ENCODE measurements at regions not wholly inside any gene's neighbourhood (a gene's known extent, or its start where the extent isn't known, plus 50 kb on each side); places are given as distances from the start of the nearest gene placed in this dataset.

DNA sequence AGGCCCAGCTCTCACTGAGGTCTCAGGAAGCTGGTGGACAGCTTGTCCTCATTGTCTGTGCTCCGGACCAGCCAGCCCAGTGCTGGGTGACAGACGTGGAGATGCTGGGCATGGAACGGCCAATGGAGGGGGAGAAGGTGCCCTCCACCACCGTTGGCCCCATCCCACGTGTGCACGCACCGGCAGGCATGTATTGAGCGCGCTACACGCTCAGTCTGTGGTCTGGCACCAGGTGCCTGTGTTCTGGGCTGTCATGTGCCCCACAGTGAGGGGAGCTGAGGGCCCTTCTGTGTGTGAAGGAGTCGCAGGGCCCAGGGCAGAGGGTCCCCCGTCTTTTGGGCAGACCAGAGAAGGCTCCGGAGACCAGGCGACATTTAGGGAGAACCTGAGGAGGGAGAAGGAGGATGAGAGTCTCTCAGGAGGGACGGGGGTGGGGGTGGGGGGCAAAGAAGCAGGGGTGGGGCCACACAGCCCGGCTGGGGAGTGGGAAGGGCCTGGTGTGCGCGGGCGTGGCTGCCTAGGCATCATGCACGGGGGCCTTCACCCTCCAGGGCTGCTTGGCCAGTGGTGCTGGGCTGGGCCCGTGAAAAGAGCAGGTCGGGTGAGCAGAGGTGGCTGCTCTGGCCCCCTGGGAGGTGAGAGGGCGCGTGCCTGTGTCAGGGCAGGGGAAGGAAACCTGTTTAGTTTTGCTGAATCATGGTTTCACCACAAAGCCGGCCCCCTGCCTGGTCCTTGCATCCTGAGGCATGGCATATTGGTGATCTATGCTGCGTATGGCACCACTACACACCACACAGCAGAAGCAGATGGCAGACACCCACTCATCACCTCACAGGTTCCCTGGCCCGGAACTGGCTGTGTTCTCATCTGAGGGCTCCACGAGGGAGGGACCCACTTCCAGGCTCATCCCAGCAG lies 86.7 kb upstream of the TTC34 start:
- no peak for DNase-seq (ENCODE audit: low spot score)

DNA sequence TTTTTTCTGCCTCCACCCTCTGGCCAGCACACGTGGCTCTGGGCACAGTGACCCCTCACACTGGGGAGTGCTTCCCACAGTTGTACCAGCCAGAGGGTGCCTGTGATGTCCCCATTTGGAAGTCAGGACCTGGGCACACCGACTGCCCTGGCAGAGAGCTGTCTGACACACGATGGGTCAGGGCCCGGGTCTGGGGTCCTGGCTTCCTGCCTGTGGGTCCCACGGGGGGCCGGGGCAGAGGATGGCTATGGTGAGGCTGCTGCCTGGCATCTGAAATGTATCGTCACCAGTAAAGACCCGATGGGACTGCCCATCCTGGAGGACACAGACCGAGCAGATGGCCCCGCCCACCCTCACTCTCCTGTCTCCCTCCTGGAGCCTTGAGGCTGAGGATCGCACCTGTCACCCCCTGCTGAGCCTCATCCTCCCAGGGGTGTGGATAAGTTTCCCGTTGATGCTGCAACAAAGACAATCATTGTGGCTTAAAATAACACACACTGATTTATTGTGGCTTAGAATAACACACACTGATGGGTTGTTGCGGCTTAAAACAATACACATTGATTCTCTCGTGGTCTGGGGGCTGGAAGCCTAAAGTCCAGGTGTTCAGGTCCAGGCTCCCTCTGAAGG lies 88.8 kb upstream of the TTC34 start:
- no peak for DNase-seq (ENCODE audit: low spot score)

DNA sequence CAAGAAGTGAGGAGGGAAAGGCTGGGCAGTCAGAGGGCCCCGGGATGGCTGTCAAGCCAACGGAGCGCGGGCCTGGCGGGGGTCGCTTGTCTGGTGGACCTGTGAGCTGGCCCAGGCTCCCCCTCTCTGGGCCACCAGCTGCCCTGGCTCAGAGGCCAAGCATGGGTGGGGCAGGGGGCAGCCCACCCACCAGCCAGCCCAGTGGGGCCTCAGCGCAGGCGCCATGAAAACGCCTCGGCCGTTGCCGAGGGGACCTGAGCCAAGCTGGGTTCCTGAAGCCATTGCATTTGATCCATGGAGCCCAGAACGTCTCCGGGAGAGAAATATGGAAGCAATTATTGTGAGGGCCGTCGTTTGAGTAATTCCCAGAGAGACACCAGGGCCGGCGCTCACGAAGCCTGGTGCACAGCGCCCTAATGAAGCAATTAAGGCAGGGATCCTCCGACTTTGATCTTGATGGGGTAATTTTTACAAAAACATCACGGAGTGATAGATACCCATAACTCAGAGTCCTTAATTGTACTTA lies 90.5 kb upstream of the TTC34 start:
- no peak for DNase-seq (ENCODE audit: low spot score)

DNA sequence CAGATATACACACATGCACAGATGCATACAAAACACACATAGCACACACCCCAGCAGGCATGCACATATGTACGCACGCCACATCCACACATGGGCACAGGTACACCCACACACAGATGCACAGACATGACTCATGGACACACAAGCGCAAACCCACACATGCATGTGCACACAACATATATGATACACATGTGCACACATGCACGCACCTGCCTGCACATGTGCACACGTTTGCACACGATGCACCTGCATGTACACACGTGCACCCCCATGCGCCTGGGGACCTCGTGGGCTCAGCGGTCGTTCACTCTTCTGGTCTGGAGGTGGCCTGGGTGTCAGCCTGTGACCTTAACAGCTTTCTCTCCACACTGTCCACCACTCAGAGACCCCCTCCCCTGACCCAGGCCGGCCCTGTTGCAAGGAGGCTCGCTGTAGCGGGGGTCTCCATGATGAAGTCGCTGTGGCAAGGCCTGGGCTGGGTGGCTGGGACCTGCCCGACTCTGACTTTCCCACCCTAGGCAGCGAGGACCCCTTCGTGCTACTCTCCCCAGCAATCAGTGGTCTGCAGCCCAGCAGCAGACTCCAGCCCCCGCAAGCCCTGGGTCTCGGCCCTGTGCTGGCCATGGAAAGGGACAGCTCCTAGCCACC lies 92.1 kb upstream of the TTC34 start:
- no peak for DNase-seq (ENCODE audit: low spot score)

DNA sequence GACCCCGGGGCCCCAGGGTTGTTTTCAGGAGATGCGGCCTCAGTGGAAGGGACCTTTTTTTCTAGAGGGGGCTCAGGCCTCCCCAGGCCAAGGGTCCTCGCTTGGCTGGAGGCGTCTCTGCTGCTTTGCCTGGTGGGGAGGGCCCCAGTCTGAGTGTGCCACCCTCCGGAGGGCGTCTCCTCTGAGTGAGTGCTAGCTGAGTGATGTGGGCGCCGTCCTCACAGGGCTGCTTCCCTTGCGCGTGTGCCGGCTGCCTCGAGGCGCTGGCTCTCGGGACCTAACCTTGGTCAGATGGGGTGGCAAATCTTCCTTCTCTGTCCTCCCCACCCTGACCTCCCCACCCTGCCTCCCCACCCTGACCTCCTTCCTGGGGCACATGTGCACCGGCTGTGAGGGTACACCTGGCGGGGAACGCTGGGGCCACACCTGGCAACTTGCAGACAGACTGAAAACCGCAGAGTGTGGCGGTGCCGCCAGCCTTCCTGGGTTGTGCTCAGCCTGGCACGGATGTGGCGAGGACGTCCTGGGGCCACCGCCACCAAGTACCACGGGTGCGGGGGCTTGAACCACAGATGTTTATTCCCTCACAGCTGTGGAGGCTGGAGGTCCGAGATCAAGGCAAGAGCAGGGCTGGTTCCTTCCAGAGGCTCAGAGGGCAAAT lies 93.0 kb upstream of the TTC34 start:
- peak; percentile 27 for DNase-seq (ENCODE audit: low spot score)

DNA sequence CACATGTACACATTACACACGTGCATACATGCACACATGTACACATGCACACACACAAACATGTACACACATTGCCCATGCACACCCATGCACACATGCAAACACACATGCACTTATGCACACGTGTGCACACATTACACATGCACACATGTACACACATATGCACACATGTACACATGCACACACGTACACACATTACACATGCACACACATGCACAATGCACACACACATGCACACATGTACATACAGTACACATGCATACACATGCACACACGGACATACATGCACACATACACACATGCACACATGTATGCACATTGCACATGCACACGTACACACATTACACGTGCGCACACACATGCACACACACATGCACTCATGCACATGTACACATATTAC lies 95.3 kb upstream of the TTC34 start:
- no peak for DNase-seq (ENCODE audit: low spot score)

DNA sequence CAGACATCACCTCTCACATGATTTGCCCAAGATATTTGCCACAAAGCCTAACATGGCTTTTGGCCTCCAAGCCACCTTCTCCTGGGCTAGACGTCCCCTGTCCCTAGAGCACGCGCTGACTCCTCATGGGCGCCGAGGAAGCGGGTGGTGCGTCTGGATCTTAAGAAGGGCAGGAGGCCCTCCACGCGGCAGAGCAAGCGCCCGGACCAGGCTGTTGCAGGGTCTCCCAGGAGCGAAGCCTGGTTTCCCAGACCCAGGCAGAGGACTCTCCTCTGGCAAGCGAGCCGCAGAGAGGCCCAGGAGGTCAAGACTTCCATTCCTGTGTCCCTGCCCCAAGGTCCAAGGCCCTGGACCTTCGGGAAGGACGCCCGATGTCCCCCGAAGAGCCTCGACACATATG lies 101.7 kb upstream of the TTC34 start:
- DNase-seq (ENCODE audit: low spot score), result no peak

DNA sequence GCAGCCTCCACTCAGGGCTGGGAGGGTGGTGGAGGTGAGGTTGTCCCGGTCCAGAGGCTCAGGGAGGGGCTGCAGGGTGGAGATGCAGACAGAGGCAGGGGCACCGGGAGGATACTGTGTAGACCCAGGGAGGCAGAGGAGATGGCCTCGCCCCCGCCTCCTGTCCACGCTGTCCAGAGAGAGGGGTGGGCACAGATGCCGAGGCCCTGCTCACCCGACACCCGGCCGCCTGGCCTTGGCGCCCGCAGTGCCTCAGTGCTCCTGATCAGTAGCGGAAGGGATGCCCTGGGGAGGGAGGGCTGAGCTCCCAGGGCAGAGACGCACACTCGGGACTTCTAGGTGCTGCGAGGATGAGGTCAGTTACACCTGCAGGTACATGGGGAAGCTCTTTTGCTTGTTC lies 102.7 kb upstream of the TTC34 start:
- no peak for DNase-seq (ENCODE audit: low spot score)

DNA sequence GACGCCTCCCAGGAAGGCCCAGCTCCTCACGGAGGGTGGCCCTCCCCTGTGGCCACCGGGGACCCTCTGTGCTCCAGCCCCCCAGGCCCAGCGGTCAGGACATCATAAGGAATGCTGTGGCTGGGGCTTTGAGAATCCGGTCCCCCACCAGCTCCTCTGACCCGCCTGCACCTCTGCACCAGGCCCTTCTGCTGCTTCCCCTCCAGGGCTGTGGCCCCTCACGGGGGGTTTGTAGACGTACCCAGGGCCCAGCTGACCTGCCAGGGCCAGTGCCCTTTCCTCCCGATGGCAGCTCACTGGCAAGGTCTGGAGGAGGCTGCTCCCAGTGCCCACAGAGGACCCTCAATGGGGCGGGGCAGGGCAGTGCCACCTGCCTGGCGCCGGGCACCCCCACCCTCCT lies 103.9 kb upstream of the TTC34 start:
- DNase-seq (ENCODE audit: low spot score), result no peak

DNA sequence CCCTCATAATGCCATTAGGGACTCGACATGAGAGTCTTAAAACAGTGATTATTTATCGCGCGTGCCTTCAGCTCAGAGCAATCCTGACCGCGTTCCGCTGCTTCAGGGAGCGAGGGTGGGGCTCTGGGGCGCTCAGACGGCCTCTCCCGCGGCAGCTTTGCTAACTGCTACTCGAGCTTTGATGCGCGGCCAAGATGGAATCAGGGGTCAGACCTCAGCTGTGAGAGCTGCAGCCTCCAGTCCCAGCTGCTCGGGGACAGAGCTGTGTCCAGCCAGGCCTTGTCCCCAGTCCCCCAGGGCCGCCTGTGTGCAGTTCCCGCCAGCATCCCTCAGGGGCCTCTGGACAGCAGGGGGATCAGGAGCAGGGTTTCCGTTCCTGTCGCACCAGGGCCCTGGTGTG lies 104.6 kb upstream of the TTC34 start:
- DNase-seq (ENCODE audit: low spot score), result no peak

DNA sequence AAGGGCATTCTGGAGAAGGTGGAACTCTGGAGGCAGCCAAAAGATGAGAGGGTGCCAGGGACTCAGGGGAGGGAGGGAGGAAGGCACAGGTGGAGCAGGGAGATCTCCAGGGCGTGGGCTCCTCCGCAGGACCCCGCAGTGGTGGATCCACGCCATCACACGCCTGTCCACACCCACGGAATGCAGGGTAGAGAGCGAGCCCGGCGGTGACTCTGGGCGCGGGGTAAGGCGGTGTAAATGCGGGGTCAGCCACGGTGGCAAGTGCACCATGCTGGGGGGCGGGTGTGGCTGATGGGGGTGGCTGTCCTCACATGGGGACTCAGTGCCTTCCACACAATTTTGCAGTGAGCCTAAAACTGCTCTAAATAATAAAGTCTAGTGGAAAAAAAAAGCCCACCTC lies 105.1 kb upstream of the TTC34 start:
- DNase-seq (ENCODE audit: low spot score), result no peak

DNA sequence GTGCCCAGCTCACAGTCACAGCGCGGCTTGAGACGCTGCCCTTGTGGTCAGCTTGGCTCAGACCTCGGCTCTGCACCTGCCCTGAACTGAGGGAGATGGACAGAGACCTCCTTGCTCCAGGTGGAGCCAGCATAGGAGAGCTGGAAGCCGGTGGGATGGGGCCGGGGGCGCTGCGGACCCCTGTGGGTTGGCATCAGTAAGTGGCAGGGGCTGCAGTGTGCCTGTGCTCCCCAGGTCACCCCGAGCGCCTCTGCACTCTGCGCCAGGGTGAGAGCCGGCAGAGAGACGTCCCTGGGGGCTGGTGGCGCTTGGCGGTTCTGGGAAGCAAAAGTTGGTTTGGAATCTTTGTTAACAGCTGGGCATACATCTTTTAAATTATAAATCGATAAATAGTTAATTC lies 105.6 kb upstream of the TTC34 start:
- DNase-seq (ENCODE audit: low spot score), result no peak

DNA sequence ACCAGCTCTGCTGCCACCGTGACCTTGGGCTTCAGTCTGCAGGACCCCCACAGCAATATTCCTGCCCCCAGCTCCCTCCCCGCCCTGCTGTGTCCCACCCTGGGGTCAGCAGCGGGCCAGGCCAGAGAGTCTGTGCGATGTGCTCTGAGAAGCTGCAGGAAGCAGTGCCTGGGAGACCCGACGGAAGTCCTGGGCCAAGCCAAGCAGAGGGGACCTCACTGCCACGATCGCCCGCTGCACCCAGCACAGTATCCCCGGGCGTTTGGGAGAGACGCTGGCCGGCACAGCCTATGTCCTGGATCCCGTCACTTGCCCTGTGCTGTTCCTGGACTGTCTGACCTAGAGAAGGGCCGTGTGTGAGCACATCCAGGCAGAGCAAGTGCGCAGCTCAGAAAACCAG lies 106.6 kb upstream of the TTC34 start:
- no peak for DNase-seq (ENCODE audit: low spot score)

DNA sequence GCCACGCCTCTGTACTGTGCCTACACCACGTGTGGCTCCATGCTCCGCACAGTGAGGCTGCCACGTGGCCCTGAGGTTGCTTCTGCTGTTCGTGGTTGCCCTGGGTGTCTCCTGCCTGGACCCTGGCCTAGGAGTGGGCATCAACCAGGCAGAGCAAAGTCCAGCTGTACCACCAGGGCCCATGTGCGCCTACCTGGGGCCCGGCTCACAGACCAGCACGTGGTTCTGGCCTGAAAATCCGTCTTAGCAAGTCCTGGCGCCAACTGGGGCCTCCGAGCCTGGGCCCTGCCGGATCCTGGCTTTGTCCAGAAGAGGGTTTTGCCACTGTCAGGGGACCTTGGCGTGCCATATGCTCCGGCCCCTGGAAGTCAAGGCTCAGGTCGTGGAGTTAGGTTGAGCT lies 107.1 kb upstream of the TTC34 start:
- no peak for DNase-seq (ENCODE audit: low spot score)

DNA sequence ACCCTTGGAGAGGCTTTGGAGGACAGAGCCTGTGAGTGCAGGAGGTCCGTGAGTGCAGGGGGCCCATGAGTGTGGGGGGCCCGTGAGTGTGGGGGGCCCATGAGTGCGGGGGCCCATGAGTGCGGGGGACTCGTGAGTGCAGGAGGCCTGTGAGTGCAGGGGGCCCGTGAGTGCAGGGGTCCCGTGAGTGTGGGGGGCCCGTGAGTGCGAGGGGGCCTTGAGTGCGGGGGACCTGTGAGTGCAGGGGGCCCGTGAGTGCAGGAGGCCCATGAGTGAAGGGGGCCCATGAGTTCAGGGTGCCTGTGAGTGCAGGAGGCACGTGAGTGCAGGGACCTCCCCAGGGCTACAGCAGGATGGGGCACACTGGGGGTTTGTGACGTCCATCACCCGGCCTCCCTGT lies 108.3 kb upstream of the TTC34 start:
- no peak for DNase-seq (ENCODE audit: low spot score)

DNA sequence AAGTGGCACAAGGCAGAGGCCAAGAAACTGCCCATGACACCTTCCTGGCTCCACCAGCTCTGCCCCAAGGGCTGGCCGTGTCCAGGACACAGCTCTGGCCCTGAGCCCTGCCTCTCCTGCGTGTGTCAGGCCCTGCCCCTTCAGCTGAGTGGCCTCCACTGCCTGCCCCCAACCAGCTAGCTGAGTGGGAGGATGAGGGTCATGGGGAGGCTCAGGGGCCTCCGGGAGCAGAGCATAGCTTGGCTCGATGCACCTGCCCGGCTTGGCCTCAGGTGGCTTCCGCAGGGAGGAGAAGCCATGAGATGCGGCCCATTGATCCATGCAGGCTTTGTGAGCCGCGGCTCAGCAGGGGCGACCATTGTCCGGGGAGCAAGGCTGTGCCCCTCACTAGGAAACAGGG lies 108.7 kb upstream of the TTC34 start:
- no peak for DNase-seq (ENCODE audit: low spot score)

DNA sequence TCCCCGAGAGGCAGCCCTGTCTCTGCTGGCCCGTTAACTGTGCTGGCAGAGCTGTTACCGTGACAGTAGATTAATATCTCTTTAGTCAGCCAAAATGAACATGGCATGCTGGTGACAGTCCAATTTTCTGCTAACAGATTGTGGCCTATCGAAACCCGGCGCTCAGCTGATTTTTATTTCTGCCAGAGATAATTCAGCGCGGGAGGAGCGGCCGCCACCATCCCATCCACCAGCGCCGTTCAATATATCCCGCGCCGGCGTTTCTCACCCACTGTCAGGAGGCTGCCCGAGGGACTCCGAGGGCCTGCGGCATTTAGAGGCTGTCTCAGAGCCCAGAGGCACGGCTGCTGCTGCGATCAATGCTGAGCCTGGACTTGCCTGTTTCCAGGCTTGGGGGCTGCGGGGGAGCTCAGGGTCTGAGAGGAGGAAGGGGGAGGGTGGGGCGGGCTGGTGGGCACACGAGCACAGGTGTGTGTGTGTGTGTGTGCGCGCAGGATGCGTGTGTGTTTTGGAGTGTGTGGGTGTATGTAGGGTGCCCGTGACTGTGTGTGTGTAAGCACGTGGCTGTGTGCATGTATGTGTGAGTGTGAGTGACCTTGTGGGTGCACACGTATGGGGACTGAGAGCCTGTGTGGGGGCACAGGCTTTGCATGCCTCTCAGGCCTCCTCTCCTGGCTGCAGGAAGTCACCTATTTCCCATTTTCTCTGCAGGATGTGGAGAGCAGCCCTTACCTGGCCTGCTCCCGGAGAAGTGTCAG lies 109.7 kb upstream of the ACTRT2 start:
- no peak for DNase-seq (ENCODE audit: low spot score)

DNA sequence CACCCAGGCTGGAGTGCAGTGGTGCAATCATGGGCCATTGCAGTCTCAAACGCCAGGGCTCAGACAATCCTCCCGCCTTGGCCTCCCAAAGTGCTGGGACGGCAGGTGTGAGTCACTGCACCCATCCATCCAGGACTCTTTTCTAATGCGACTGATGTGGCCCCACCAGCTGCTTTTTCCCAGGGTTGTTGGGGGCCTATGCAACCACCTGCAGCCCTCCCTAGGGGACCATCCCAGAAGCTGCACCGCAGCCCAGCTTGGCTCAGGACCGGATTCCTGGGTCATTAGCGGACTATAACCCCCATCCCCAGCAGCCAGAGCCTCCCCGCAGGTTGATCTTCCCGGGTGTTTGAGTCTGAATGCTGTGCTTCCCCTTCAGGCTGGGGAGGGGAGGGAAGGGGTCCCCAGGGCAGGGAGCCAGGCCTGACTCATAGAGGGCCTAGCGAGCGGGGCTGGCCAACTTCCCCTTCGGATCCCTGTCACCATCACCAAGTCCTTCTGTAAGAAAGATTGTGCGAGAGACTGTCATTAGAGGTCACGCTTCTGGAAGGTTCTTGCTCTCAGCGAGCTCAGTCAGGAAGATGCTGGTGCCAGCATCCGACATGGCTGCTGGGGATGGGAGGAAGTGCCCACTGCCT lies 108.7 kb upstream of the ACTRT2 start:
- no peak for DNase-seq (ENCODE audit: low spot score)

DNA sequence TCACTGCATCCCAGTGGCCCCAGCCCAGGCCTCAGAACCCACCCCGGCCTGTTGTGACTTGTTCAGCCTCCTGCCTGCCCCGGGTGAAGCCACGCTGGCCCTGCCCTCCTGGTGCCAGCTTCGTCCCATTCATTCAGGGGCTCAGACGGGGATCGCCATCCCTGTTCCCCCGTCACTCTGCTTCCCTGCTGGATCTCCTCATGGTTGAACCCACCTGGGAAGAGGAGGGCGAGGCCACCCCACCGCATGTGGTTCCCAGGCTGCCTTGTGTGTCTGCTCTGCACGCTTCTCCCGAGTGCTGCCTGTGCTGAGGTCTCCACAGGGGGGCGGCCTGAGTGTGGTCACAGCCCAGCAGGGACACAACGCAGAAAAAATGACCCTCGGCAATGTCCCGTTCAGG lies 108.2 kb upstream of the ACTRT2 start:
- no peak for DNase-seq (ENCODE audit: low spot score)

DNA sequence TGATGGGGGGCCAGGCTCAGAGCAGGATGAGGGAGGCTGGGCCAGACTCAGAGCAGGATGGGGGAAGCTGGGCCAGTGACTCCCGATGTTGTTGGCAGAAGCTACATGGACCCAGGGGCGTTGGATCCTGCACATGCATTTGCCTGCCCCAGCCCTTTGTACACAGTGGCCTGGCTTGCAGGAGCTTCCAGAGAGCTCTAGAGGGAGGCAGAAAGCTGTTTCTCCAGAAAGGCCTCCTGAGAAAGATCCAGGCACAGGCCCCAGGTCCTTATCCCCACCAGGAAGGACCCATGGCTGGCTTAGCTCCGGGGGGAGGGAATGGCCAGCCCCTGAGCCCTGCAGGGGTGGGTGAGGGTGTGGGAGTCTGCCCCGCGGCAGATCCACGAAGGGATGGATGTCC lies 106.6 kb upstream of the ACTRT2 start:
- no peak for DNase-seq (ENCODE audit: low spot score)

DNA sequence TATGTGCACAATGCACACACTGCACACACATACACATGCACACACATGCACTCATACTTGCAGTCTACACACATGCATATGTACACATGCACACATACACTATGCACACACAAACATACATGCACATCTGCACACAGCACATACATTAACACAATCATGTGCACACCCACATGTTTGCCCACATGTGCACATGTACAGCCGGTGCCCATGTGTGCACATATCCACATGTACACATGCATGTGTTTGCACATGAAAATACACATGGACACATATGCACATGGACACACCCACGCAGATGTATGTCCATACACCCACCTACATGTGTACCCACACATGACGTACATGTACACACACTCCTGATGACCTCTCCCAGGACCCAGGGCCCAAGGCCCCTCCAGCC lies 105.1 kb upstream of the ACTRT2 start:
- no peak for DNase-seq (ENCODE audit: low spot score)
